ENCODE measurements at regions not wholly inside any gene's neighbourhood (a gene's known extent, or its start where the extent isn't known, plus 50 kb on each side); places are given as distances from the start of the nearest gene placed in this dataset.

- Histone ChIP-seq H3K4ac (ENCODE audit: low read depth, low read length) (no peak overlapping the region), H3K79me1 (ENCODE audit: low read length) (no peaks in the 10 kb centered on the region), H3K79me2 (ENCODE audit: control insufficient read depth, insufficient read depth, low read length, poor library complexity) (no peaks in the 10 kb centered on the region), H3K36me3 (ENCODE audit: control insufficient read depth in 1 of 2, insufficient read depth in 2 of 2, low read length in 2 of 2) (no peaks in the 10 kb centered on the region), H3K27ac (ENCODE audit: low read depth, low read length) (no peak overlapping the region), H3K9me3 (ENCODE audit: insufficient read depth, low read depth, low read length) (peaks cover 1% of the 10 kb centered on the region), H4K91ac (ENCODE audit: low read depth, low read length) (no peak overlapping the region), H3K14ac (ENCODE audit: low read length) (no peak overlapping the region), H2AK5ac (ENCODE audit: low read length) (no peak overlapping the region), H4K12ac (ENCODE audit: low read depth, low read length) (no peak overlapping the region), H3K23ac (ENCODE audit: low read length) (no peak overlapping the region), H2BK5ac (ENCODE audit: low read depth, low read length, poor library complexity) (no peak overlapping the region), H4K8ac (ENCODE audit: low read depth, low read length) (no peak overlapping the region), H3K4me1 (ENCODE audit: control insufficient read depth in 1 of 2, insufficient read depth in 2 of 2, low read length in 2 of 2) (no peaks in the 10 kb centered on the region), H3K9ac (ENCODE audit: low read length) (no peak overlapping the region), H3K18ac (ENCODE audit: low read length) (no peak overlapping the region), H2BK120ac (ENCODE audit: insufficient read depth, low read length, poor library complexity) (no peak overlapping the region), H2BK12ac (ENCODE audit: low read length) (no peak overlapping the region), H3K27me3 (ENCODE audit: insufficient read depth, low read length) (no peaks in the 10 kb centered on the region), H2AFZ (ENCODE audit: insufficient read depth, low read length, poor library complexity) (no peak overlapping the region), H3K4me3 (ENCODE audit: low read depth, low read length) (no peak overlapping the region), H3K4me2 (ENCODE audit: low read length) (no peak overlapping the region)
- no CpG with 5 or more reads among the region's 6 CpGs for WGBS (ENCODE audit: extremely low coverage, insufficient coverage, insufficient read length)
- DNase-seq = no peak
Measured at GRCh38 chr16:55012793-55013192, 82.1 kb downstream of the IRX5 start.

- no peak overlapping the region for H4K12ac ChIP-seq (ENCODE audit: low read depth, low read length)
- H4K91ac ChIP-seq (ENCODE audit: low read depth, low read length) = no peak overlapping the region
- H3K9me3 ChIP-seq (ENCODE audit: insufficient read depth, low read depth, low read length) = peaks cover 1% of the 10 kb centered on the region
- no peak overlapping the region for H3K4ac ChIP-seq (ENCODE audit: low read depth, low read length)
- H3K14ac ChIP-seq (ENCODE audit: low read length) = no peak overlapping the region
- DNase-seq = no peak
- no peak overlapping the region for H3K27ac ChIP-seq (ENCODE audit: low read depth, low read length)
- no peak overlapping the region for H2AFZ ChIP-seq (ENCODE audit: insufficient read depth, low read length, poor library complexity)
- H3K18ac ChIP-seq (ENCODE audit: low read length) = no peak overlapping the region
- H3K79me1 ChIP-seq (ENCODE audit: low read length) = no peaks in the 10 kb centered on the region
- H3K4me1 ChIP-seq (ENCODE audit: control insufficient read depth in 1 of 2, insufficient read depth in 2 of 2, low read length in 2 of 2) = no peaks in the 10 kb centered on the region
- no peaks in the 10 kb centered on the region for H3K36me3 ChIP-seq (ENCODE audit: control insufficient read depth in 1 of 2, insufficient read depth in 2 of 2, low read length in 2 of 2)
- no peak overlapping the region for H3K4me3 ChIP-seq (ENCODE audit: low read depth, low read length)
- H3K4me2 ChIP-seq (ENCODE audit: low read length) = no peak overlapping the region
- H3K27me3 ChIP-seq (ENCODE audit: insufficient read depth, low read length) = no peaks in the 10 kb centered on the region
- WGBS (ENCODE audit: extremely low coverage, insufficient coverage, insufficient read length) = no CpG with 5 or more reads among the region's 4 CpGs
- no peak overlapping the region for H2BK5ac ChIP-seq (ENCODE audit: low read depth, low read length, poor library complexity)
- no peak overlapping the region for H2BK12ac ChIP-seq (ENCODE audit: low read length)
- H3K79me2 ChIP-seq (ENCODE audit: control insufficient read depth, insufficient read depth, low read length, poor library complexity) = no peaks in the 10 kb centered on the region
- no peak overlapping the region for H3K9ac ChIP-seq (ENCODE audit: low read length)
- no peak overlapping the region for H3K23ac ChIP-seq (ENCODE audit: low read length)
- H4K8ac ChIP-seq (ENCODE audit: low read depth, low read length) = no peak overlapping the region
- no peak overlapping the region for H2BK120ac ChIP-seq (ENCODE audit: insufficient read depth, low read length, poor library complexity)
- H2AK5ac ChIP-seq (ENCODE audit: low read length) = no peak overlapping the region
Measured at GRCh38 chr16:55014022-55014421, 83.4 kb downstream of the IRX5 start.

- no peak overlapping the region for H2BK120ac ChIP-seq (ENCODE audit: insufficient read depth, low read length, poor library complexity)
Measured at GRCh38 chr16:55015181-55015913, 84.7 kb downstream of the IRX5 start.

DNA sequence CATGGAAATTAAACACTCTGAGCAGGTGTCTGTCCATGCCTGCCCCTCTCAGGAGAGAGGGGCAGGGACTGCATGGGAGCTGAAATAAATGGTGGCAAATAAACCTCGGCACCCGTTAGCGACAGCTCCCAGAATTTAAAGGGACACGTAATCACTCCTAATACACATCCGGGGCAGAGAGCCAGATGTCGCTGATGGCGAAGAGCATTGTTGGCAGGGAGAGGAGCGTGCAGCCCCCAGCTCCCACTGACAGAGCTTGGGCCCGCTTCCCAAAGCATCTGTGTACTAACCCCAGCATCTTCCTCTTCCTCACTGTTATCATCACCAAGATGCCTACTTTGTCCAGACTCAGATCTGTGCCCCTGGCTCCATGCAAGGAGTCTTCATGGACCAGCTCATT lies 85.8 kb downstream of the IRX5 start:
- Histone ChIP-seq H3K4me2 (ENCODE audit: low read length) (no peak overlapping the region), H3K4me1 (ENCODE audit: control insufficient read depth in 1 of 2, insufficient read depth in 2 of 2, low read length in 2 of 2) (no peaks in the 10 kb centered on the region), H3K36me3 (ENCODE audit: control insufficient read depth in 1 of 2, insufficient read depth in 2 of 2, low read length in 2 of 2) (no peaks in the 10 kb centered on the region), H3K14ac (ENCODE audit: low read length) (no peak overlapping the region), H3K27me3 (ENCODE audit: insufficient read depth, low read length) (no peaks in the 10 kb centered on the region), H3K27ac (ENCODE audit: low read depth, low read length) (no peak overlapping the region), H3K23ac (ENCODE audit: low read length) (no peak overlapping the region), H4K8ac (ENCODE audit: low read depth, low read length) (no peak overlapping the region), H2AFZ (ENCODE audit: insufficient read depth, low read length, poor library complexity) (no peak overlapping the region), H2BK120ac (ENCODE audit: insufficient read depth, low read length, poor library complexity) (no peak overlapping the region), H3K9me3 (ENCODE audit: insufficient read depth, low read depth, low read length) (peaks cover 8% of the 10 kb centered on the region), H3K4me3 (ENCODE audit: low read depth, low read length) (no peak overlapping the region), H3K79me2 (ENCODE audit: control insufficient read depth, insufficient read depth, low read length, poor library complexity) (no peaks in the 10 kb centered on the region), H2BK12ac (ENCODE audit: low read length) (no peak overlapping the region), H4K12ac (ENCODE audit: low read depth, low read length) (no peak overlapping the region), H3K9ac (ENCODE audit: low read length) (no peak overlapping the region), H4K91ac (ENCODE audit: low read depth, low read length) (no peak overlapping the region), H2BK5ac (ENCODE audit: low read depth, low read length, poor library complexity) (no peak overlapping the region), H3K18ac (ENCODE audit: low read length) (no peak overlapping the region), H2AK5ac (ENCODE audit: low read length) (no peak overlapping the region), H3K79me1 (ENCODE audit: low read length) (no peaks in the 10 kb centered on the region), H3K4ac (ENCODE audit: low read depth, low read length) (no peak overlapping the region)
- DNase-seq = no peak
- no CpG with 5 or more reads among the region's 9 CpGs for WGBS (ENCODE audit: extremely low coverage, insufficient coverage, insufficient read length)

More at GRCh38 chr16:55015181-55015913, 84.7 kb downstream of the IRX5 start:
- Histone ChIP-seq H2BK5ac (ENCODE audit: low read depth, low read length, poor library complexity) (no peak overlapping the region), H3K18ac (ENCODE audit: low read length) (no peak overlapping the region), H3K23ac (ENCODE audit: low read length) (no peak overlapping the region), H3K14ac (ENCODE audit: low read length) (no peak overlapping the region), H3K4me3 (ENCODE audit: low read depth, low read length) (no peak overlapping the region), H3K79me1 (ENCODE audit: low read length) (no peaks in the 10 kb centered on the region), H3K4me2 (ENCODE audit: low read length) (no peak overlapping the region), H3K27me3 (ENCODE audit: insufficient read depth, low read length) (no peaks in the 10 kb centered on the region), H4K12ac (ENCODE audit: low read depth, low read length) (no peak overlapping the region), H2AFZ (ENCODE audit: insufficient read depth, low read length, poor library complexity) (no peak overlapping the region), H3K4me1 (ENCODE audit: control insufficient read depth in 1 of 2, insufficient read depth in 2 of 2, low read length in 2 of 2) (no peaks in the 10 kb centered on the region), H3K9me3 (ENCODE audit: insufficient read depth, low read depth, low read length) (peaks cover 8% of the 10 kb centered on the region), H3K79me2 (ENCODE audit: control insufficient read depth, insufficient read depth, low read length, poor library complexity) (no peaks in the 10 kb centered on the region), H3K4ac (ENCODE audit: low read depth, low read length) (no peak overlapping the region), H3K9ac (ENCODE audit: low read length) (no peak overlapping the region), H2BK12ac (ENCODE audit: low read length) (no peak overlapping the region), H3K27ac (ENCODE audit: low read depth, low read length) (no peak overlapping the region), H4K8ac (ENCODE audit: low read depth, low read length) (no peak overlapping the region), H3K36me3 (ENCODE audit: control insufficient read depth in 1 of 2, insufficient read depth in 2 of 2, low read length in 2 of 2) (no peaks in the 10 kb centered on the region), H2AK5ac (ENCODE audit: low read length) (no peak overlapping the region), H4K91ac (ENCODE audit: low read depth, low read length) (no peak overlapping the region)
- no CpG with 5 or more reads among the region's 10 CpGs for WGBS (ENCODE audit: extremely low coverage, insufficient coverage, insufficient read length)
- DNase-seq = no peak
